B cell (primary cell): ENCODE measurements at regions not wholly inside any gene's neighbourhood (a gene's known extent, or its start where the extent isn't known, plus 50 kb on each side); places are given as distances from the start of the nearest gene placed in this dataset.

Experiments
- CTCF ChIP-seq: fragments of 200-600 bp; IDR thresholded peaks from one replicate; pipeline ENCODE4 v1.8.0; 2022; ENCODE audit warnings: antibody characterized with exemption, mild to moderate bottlenecking
- EZH2 ChIP-seq: IDR thresholded peaks from 2 replicates; pipeline ENCODE4 v1.6.1; 2012; ENCODE audit warnings: borderline replicate concordance, low read depth, mild to moderate bottlenecking, moderate library complexity, low read length; ENCODE audit not compliant: insufficient read depth, poor library complexity, severe bottlenecking

DNA sequence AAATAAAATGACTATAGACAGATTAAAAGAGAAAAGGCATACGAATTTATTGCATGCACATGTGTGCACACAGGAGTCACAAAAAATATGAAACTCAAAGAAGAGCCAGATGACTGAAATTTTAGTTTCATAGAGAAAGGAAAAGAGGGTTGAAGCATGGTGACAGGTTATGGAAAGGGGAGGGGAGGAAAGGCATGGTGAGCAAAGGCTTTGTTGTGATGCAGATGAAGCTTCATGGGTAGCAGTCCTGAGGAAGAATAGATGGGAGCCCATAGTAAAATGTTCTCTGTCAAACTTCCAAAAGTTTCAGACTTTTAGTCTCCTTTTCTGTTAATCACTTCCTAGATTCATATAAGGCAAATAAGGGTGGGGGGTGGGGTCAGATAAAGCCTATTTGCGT, 612.7 kb upstream of the ATP2B1 start:
- TF ChIP-seq CTCF, result no peak
- no peak for TF ChIP-seq EZH2
